ENCODE measurements at regions not wholly inside any gene's neighbourhood (a gene's known extent, or its start where the extent isn't known, plus 50 kb on each side); places are given as distances from the start of the nearest gene placed in this dataset.

GRCh38 chr2:34723683-34724082, 1124.6 kb upstream of the FAM98A start:
- no peak for TF ChIP-seq CTCF (conservative IDR thresholded peaks at IDR 0.05; ENCODE audit: low read depth, low read length)
- no peak for TF ChIP-seq EZH2 (IDR thresholded peaks at IDR 0.05; ENCODE audit: low read length, unreplicated experiment)
- no peak for TF ChIP-seq EZH2phosphoT487 (IDR thresholded peaks at IDR 0.05; ENCODE audit: borderline replicate concordance, low read length)
